ENCODE measurements at regions not wholly inside any gene's neighbourhood (a gene's known extent, or its start where the extent isn't known, plus 50 kb on each side); places are given as distances from the start of the nearest gene placed in this dataset.
A peak's percentile ranks its signal among the peaks of the same experiment; 100 is the strongest.

DNA sequence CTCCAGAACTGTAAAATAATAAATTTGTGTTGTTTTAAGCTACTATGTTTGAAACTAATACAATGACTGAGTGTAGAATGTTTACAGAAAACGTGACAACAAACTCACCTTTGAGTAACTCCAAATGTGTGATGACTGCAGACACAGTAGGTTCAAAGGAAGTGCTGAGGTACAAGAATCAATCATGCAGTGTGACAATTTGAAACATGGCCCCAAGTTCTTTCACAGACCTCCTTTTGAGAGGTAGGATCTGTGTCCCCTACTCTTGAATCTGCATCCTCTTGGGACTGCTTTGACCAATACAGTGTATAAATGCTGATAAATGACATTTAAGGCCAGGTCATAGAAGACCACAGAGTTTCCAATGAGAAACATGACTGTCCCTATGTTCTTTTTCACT is 667.7 kb upstream of the DIPK2B start:
- DNase-seq (ENCODE audit: low read depth): no peak

DNA sequence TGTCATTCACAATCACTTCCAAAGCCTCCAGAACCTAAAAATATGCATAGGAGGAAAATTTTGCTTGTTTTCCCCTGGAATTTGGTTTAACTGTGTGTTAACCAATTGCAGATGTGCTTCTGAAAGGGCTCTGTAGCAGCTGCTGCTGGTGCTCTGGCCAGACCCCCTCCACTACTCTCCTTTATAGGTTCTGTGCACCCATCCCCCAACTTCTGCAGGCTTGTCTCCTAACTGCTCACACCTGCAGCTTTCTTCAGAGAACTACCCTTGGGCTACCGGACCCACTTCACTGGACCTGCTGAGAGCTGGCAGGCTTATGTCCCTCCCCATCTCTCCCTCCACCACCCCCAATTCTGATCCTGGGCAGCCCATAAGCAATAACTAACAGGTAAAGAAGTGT is 662.1 kb upstream of the DIPK2B start:
- no peak for DNase-seq (ENCODE audit: low read depth)

DNA sequence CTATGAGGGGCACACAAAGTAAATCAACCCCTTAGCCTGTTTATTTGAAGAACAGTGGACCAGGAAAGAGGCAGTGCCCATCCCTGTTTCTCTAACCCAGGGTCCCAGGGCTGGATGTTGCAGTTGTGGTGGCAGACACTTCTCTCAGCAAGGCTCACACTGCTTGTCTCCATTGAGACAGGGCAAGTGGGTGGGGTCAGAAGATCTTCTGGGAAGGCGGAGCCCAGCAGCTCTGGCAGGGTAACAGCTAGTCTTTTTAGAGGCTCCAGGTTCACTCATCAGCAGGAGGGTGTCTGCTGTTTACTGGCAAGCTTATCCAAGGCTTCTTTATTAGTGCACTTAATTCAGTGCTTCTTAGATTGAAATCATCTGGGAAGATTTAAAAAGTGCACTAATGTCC is 659.8 kb upstream of the DIPK2B start:
- DNase-seq (ENCODE audit: low read depth): no peak

DNA sequence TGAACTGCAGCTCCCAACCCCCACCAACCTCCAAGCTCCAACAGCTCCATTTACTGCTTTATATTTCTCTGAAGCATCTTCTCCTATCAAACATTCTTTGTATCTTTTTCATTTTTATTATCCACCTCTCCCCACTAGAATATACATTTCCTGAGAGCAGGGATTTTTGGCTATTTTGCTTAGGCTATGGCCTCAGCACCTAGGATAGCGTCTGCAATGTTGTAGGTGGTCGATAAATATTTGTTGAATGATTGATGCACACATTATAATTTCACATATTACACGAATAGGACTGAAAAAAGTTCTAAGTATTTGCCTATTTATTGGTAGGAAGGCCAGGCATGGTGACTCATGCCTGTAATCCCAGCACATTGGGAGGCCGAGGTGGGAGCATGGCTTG is 658.7 kb upstream of the DIPK2B start:
- no peak for DNase-seq (ENCODE audit: low read depth)

DNA sequence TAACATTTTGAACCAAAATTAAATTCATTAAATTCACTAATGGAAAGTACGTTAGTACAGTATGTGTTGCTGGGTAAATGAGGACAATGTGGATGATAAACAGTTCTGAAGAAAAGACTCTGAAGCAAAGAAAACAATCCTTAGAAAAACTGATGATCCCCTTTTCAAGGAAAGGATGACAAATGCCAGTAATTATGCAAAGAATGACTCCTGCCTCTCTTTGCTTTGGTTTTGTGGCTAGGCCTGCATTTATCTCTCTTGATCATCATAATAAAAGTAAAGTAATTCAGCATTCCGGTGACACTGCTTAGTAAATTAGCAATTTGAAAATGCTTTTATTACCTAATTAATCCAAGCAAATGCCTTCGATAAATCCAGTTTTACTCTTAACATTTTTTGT is 652.2 kb upstream of the DIPK2B start:
- no peak for DNase-seq (ENCODE audit: low read depth)

DNA sequence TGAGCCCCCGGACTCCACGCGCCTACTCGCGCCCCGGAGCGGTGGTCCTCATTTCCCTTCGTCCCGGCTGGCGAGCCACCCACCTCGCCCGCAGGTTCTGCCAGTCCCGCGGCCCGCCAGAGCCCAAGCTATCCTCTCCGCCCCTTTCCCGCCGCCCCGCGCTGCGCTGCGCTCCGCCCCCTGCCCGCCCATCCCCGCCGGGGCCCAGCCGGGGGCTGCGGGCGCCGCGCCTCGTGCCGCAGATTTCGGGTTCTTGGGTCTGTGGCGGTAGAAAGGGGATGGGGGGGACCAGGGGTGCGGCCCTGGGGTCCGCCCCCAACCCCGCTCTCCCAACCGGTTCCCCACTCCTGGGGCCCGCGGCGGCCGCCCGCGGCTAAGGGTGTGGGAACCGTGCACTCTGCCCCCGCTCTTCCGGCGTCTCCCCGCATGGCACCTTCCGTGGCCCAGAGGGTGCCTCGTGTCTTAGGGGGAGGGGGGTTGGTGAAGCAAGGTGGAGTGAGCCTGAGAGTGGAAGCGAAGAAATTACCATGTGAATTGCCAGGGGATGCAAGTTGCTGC is 650.8 kb upstream of the DIPK2B start:
- DNase-seq (ENCODE audit: low read depth): peak; percentile 36

DNA sequence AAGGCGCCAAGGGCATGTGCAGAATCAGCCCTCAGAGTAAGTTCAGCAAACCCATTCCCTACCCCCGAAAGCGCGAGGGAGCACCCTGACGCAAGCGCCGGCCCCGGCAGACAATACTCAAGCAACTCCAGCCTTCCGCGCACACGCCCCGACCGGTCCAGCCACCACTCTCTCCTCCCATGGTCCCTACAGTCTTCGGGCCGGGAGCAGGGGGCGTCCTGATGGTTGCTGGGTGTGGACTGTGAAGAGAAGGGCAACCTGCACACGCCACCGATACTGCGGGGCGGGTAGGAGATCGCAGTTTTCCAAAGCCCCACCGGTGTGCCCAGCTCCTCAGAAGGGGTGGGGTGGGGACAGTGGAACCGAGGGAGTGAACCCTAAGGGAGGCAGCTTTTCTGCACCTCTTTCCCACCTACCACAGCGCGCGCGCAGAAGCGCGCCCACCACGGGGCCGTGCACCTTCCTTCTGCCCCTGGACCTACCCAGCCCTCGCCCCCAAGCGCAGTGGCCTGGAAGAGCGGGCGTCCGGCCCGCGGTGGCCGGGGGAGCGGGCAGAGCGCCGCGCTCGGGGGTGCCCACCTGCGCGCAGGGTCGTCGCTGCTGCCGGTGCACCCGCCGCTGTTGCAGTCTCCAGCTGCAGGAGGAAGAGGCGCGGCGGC is 650.2 kb upstream of the DIPK2B start:
- no peak for DNase-seq (ENCODE audit: low read depth)

DNA sequence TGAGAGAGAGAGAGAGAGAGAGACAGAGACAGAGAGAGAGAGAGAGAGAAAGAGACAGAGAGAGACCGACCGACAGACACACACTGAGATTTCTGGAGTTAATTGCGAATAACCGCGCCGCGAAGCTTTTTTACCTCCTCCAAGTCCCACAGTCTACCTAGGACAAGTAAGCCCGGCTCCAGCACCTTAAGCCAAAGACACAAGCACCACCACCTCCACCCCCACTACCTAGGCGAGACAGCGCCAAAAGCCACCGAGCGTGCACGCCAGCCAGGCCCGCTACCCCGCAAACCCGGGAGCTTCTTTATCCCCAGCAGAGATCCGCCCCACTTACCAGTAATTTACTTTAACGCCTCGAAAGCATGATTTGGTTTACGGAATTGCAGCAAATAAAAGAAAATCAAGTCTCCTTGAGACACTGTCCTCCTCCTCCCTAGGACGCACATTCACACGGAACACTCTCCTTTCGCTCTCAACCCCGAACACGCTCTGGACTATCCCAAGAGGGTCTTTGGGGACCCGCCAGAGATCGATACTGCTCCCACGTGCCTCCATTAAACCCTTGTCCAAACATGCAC is 649.6 kb upstream of the DIPK2B start:
- DNase-seq (ENCODE audit: low read depth): no peak

DNA sequence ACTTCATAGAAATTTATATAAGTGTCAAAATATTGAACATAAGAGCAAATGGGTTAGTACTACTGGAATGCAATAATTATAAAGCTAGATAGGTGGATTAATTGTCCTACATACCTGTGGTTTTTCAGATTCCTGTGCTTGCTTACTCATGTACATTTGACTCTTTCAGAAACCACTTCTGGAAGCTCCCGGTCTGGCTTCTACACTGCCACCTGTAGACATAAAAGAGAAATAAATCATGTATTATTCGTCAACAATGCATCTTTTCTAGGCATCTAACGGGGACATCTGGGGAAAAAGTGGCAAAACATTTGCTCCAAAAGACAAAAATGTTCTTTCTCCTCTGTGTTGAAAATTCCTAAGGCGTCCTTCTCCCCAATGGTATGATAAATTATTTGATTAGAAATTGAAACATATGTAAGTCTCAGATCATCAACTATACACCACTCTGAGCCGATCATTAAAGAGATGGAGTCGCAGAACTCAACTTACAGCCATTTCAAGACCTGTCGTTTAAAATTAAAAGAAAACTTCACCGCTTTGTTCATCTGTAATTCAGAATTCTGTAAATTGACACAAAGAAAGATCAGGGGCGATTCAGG is 648.7 kb upstream of the DIPK2B start:
- DNase-seq (ENCODE audit: low read depth): peak; percentile 8

DNA sequence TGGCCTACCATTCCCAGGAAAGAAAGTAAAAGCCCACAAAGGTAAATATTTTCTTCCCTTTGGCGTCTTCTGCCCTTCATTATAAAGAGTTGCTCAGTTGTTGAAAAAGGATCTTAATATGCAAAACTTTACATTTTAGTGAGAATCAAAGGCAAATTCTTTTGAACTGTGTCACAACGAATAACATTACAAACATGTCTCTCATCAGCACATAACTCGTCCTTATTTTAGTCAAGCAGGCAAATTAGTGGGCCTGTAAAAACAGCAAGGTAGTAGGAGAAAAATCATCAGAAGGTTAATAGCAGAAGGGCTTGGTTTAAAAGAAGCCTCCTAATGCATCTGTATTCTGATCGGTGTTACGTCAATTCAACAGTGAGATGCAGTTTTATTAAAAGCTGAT is 647.3 kb upstream of the DIPK2B start:
- DNase-seq (ENCODE audit: low read depth): no peak

DNA sequence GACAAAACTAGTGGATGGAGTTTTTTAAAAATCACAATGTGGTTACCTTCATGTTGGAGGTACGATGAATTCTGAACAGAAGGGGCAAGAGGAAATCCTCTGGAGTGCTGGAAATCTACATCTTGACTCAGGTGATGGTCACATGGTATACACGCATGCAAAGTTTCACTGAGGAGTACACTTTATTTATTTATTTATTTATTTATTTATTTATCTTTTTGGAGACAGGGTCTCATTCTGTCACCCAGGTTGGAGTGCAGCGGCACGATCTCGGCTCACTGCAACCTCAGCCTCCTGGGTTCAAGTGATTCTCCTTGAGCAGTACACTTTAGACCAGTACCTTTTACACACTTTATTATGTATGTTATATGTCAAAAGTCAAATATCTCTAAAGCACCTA is 645.7 kb upstream of the DIPK2B start:
- DNase-seq (ENCODE audit: low read depth): no peak

DNA sequence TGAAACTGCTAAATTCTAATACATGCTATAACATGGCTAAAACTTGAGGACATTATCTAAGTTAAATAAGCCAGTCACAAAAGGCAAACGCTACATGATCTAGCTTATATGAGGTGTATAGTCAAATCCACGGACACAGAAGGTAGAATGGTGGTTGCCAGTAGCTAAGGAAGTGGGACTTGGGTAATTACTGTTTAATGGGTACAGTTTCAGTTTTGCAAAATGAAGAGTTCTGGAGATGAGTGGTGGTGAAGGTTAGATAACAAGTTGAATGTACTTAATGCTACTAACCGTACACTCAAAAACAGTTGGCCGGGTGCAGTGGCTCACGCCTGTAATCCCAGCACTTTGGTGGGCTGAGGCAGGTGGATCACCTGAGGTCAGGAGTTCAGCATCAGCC is 644.5 kb upstream of the DIPK2B start:
- DNase-seq (ENCODE audit: low read depth): no peak

DNA sequence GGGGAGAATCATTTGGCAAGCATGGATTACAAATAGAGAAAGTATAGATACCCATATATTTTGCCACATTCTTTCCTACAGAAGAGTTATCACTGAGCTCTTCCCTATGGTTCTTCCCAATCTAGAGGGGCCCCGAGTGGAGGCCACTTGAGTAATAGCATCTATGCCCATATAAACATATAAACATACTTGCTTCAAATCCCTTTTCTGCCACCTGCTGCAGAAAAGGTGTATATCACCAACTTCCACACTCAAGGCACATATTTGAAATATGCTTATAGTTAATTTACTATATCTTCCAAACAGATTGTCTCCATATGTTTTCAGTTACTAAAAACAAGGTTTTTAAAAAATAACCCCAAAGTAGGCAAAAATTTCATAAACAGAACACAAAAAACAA is 642.8 kb upstream of the DIPK2B start:
- no peak for DNase-seq (ENCODE audit: low read depth)

DNA sequence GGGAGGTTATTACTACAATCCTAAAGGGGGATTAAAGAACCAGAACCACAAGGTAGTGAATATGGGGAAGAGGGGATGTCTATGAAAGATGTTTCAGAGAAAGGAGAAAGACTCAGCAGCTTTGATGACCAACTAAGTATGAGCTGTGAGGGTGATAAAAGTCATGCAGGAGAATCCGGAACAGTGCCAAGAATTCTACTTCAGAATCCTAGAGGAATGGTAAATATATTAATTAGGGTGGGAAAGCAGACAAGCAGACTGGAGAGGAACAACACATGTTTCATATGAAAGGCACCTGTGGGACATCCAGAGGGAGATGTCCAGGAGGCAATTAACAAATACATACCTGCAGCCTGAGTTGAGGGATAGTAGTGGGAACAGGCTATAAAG is 642.2 kb upstream of the DIPK2B start:
- DNase-seq (ENCODE audit: low read depth): no peak

DNA sequence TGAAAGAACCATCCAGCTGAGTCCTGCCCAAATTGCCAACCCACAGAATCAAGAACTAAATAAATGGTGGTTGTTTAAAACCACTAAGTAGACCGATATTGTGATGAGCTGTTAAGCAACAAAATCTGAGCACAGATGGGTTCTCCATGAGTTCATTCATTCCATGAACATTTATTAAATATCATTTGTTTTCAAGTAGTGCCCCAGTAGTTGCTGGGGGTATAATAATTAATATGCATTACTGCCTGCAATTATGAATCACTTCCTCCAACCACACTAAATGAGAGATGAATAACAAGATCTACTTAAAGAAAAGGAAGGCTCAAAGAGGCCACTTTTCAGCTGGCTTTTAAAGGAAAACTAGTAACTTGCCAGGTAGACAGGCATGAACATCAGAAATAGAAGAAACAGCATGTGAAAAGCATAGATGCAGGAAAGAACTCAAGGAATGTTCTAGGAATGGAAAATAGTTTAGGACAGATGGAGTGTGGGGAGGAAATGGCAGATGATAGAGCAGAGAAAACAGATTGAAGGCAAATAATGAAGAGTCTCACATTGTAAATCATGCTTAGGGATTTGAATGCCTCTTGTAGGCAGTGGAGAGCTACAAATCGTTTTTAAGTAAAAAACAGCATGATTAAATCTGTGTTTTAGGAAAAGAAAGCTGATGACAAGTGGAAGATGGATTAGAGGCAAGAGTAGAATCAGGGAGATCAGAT is 641.7 kb upstream of the DIPK2B start:
- DNase-seq (ENCODE audit: low read depth): no peak

DNA sequence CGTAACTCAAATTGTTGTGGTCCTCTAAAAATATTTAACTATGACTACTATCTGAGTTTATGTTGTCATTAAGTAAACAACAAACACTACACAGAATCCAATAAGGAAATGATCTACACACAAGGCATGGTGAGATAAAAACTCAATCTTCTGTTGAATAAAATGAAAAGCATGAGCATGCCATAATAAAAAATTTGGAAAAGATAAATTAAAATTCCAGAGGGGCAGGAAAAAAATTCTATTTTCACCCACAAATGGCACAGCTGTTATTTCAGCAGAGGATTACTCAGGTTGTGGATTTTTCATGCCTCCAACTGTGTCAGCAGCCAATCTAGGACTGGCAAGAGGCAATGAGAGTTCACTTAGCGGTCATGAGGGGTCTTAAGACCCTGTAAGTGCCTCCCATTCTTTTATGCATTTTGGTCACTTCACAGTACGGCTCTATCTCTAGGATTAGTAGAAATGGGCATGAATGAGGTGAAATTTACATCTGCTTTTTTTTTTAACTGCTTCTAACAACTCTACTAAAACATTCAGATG is 639.8 kb upstream of the DIPK2B start:
- no peak for DNase-seq (ENCODE audit: low read depth)

DNA sequence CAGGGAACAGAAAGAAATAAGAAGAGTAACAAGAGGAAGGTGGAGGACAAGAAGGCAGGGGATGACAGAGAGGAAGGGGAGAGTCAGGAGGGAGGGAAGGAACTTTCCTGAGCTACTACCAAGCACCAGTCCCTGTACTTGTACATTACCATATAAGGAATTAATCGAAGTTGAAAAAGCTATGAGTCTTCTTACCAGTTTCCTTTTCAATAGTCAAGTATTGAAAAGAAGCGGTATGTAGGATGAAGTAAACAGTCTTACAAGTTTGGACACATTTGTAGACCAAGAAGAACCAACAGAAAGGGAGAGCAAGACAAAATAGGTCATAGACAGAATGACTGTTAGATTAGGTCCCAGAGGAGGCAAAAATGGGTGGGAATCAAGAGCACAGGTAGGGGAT is 629.7 kb upstream of the DIPK2B start:
- DNase-seq (ENCODE audit: low read depth): no peak

DNA sequence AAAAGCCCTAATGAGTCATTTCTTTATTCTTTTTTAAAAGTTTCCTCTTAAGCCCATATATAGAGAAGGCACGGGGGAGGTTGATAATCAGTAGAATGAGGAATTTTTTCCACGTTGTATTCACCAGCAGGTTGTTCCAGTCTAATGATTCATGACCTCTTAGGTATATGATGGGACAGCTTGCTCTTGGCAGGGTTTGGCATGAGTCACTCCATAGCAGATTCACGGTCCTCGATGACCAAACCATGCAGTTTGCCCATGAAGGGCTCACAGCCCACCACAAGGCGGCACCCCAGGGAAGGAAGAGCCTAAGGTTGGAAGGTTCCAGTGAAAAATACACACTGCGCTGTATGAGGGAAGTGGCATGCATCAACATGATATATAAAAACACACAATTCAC is 623.8 kb upstream of the DIPK2B start:
- no peak for DNase-seq (ENCODE audit: low read depth)

DNA sequence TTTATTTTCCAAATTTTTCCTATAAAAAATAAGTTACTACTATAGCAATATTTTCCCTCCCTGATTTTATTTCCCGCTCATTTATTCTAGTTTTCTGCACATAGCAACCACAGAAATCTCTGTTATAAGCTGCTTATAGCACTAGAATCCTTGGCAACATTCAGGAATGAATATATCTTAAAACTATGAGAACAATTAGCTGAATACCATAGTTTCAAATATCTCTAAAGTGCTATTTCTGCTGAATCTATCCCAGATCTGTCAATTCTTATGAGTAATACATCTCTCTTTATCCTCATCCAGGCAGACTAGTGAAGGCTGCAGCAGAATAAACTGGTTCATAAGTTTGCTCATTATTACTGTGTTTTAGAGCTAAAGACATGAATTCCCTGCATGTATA is 622.9 kb upstream of the DIPK2B start:
- no peak for DNase-seq (ENCODE audit: low read depth)

DNA sequence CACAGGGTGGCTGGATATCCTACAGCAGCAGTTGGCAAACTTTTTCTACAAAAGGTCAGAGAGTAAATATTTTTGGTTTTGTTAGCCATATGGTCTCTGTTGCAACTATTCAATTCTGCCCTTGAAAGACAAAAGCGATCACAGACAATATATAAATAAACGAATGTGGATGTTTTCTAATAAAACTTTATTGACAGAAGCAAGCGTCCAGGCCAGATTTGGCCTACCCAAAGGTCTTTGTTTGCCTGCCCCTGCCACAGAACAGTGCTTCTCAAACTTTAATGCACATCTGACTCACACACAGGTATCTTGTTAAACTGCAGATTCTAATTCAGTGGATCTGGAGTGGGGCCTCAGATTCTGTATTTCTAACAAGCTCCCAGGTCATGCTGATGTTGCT is 621.4 kb upstream of the DIPK2B start:
- DNase-seq (ENCODE audit: low read depth): no peak

DNA sequence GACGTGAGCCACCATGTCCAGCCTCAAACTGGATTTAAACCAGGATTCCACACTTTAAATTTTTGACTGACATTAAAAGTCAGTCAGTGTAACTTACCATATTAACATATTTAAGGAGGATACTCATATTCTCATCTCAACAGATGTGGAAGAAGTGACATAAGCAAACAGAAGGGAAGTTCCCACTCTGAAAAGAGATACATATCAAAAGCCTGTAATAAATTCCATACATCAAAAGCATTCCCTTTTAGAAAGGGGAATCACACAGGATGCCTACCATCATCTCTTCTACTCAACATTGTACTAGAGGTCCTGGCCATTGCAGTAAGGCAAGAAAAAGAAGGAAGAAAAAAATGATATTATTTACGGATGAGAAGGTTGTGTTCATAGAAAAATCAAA is 618.2 kb upstream of the DIPK2B start:
- DNase-seq (ENCODE audit: low read depth): no peak

DNA sequence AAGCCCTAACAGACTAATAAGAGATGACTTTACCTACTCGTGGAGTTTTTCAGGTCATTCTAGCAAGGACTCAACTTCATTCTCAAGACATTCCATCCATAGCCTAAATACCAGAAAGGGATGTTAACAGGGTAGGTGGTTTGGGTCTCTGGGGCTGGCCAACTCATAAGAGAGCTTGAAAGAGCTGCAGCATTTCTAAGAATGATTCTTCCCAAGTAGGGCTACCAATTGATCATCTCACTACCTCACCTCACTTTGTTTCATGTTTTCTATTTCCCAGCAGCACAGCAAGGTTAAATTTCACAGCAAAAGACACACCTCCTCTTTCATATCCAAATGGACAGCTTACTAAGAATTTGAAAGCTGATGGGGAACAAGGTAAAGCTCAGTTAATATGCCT is 614.8 kb upstream of the DIPK2B start:
- DNase-seq (ENCODE audit: low read depth): no peak

DNA sequence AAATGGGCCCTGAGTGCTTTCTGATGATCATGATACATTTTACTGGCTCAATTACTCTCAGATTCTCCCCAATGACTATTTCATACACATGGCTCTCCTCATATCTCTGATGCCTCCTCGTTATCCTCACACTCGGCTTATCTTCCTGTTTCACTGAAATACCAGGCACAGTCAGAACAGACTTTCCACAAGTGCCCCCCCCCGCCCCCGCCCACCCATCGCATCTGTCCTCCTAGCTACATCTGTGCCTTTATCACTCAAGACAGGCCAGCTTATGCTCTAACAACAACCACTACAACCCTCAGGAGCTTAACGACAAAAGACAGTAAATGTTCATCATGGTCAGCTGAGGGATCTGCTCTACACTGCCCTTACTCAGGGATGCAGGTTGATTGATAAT is 610.6 kb upstream of the DIPK2B start:
- DNase-seq (ENCODE audit: low read depth): no peak

Data from T-helper 22 cell (primary cell).